ENCODE measurements at regions not wholly inside any gene's neighbourhood (a gene's known extent, or its start where the extent isn't known, plus 50 kb on each side); places are given as distances from the start of the nearest gene placed in this dataset.

GRCh38 chr10:118436742-118437141 lies 94.6 kb upstream of the FAM204A start:
- TF ChIP-seq, protein P1, sequence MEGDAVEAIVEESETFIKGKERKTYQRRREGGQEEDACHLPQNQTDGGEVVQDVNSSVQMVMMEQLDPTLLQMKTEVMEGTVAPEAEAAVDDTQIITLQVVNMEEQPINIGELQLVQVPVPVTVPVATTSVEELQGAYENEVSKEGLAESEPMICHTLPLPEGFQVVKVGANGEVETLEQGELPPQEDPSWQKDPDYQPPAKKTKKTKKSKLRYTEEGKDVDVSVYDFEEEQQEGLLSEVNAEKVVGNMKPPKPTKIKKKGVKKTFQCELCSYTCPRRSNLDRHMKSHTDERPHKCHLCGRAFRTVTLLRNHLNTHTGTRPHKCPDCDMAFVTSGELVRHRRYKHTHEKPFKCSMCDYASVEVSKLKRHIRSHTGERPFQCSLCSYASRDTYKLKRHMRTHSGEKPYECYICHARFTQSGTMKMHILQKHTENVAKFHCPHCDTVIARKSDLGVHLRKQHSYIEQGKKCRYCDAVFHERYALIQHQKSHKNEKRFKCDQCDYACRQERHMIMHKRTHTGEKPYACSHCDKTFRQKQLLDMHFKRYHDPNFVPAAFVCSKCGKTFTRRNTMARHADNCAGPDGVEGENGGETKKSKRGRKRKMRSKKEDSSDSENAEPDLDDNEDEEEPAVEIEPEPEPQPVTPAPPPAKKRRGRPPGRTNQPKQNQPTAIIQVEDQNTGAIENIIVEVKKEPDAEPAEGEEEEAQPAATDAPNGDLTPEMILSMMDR (IDR thresholded peaks at IDR 0.05; ENCODE audit: low read depth, low read length, poor library complexity, severe bottlenecking): no peak
- no peak for TF ChIP-seq EZH2phosphoT487 (IDR thresholded peaks at IDR 0.05; ENCODE audit: borderline replicate concordance, low read length)
